ENCODE measurements at regions not wholly inside any gene's neighbourhood (a gene's known extent, or its start where the extent isn't known, plus 50 kb on each side); places are given as distances from the start of the nearest gene placed in this dataset.
"Not testable (repeated sequence)": the region's sequence is repeated elsewhere in the genome, so short reads cannot be mapped to it uniquely, and the experiment has no call there.

DNA sequence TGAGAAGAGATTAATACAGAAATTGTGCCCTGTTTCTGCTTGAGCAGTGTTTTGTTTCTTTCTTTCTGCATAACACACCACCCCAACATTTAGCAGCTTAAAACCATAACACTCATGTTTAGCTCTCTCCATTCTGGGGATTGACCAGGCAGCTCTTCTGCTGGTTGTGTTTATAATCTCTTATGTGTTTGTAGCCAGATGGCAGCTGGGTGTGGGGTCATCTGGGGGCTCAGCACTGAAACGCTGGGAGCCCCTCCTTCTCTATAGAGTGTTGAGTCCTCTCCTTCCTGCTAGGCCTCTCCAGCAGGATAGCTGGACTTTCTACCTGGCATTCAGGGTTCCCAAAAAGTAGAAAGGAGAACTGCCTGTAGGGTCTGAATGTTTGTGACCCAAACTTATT is 270.6 kb downstream of the TTC8 start:
- Histone ChIP-seq H3K4me3 (no peak overlapping the region), H3K27ac (no peak overlapping the region), H3K9me3 (no peaks in the 10 kb centered on the region), H3K36me3 (no peaks in the 10 kb centered on the region), H3K27me3 (no peaks in the 10 kb centered on the region), H3K4me1 (ENCODE audit: insufficient read depth) (no peaks in the 10 kb centered on the region)
- TF ChIP-seq EP300 (IDR thresholded peaks at IDR 0.05) (no peak), POLR2A (IDR thresholded peaks at IDR 0.05) (no peak)
- TF ChIP-seq, protein P1, sequence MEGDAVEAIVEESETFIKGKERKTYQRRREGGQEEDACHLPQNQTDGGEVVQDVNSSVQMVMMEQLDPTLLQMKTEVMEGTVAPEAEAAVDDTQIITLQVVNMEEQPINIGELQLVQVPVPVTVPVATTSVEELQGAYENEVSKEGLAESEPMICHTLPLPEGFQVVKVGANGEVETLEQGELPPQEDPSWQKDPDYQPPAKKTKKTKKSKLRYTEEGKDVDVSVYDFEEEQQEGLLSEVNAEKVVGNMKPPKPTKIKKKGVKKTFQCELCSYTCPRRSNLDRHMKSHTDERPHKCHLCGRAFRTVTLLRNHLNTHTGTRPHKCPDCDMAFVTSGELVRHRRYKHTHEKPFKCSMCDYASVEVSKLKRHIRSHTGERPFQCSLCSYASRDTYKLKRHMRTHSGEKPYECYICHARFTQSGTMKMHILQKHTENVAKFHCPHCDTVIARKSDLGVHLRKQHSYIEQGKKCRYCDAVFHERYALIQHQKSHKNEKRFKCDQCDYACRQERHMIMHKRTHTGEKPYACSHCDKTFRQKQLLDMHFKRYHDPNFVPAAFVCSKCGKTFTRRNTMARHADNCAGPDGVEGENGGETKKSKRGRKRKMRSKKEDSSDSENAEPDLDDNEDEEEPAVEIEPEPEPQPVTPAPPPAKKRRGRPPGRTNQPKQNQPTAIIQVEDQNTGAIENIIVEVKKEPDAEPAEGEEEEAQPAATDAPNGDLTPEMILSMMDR (IDR thresholded peaks at IDR 0.05): no peak
- WGBS, 3 donors: 13 to 17% (median 16%) methylated on average over 1 of the region's 1 CpG
- intact Hi-C loops (cut with DNase I): no loop called here
- no peak for DNase-seq

DNA sequence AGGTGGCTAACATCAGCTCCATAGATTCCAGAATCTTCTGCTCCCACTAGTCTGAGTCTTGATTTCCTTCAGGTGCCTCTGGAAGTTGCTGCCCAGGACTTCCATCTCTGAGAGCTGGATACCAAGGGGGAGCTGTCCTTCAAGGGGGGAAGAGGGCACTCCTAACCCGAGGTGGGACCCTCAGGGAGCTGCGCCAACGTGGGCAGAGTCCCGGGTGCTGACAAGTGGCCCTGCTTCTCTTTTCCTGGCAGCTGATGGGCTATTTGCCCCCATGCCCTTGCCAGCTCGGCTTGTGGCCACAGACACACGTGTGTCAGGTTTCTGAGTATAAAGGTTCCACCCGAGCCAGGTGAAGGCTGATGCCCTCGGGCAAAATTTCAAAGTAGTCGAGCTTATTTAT is 272.5 kb downstream of the TTC8 start:
- no peak overlapping the region for H3K4me3 ChIP-seq
- no peaks in the 10 kb centered on the region for H3K36me3 ChIP-seq
- TF ChIP-seq POLR2A (IDR thresholded peaks at IDR 0.05) (no peak), EP300 (IDR thresholded peaks at IDR 0.05) (no peak)
- TF ChIP-seq, protein P1 (IDR thresholded peaks at IDR 0.05): no peak
- 77 to 89% (median 81%) methylated on average over 9 of the region's 9 CpGs for WGBS, 3 donors
- no peaks in the 10 kb centered on the region for H3K9me3 ChIP-seq
- H3K27me3 ChIP-seq: no peaks in the 10 kb centered on the region
- DNase-seq: no peak
- H3K27ac ChIP-seq: no peak overlapping the region
- intact Hi-C loops (cut with DNase I): no loop called here
- no peaks in the 10 kb centered on the region for H3K4me1 ChIP-seq (ENCODE audit: insufficient read depth)

DNA sequence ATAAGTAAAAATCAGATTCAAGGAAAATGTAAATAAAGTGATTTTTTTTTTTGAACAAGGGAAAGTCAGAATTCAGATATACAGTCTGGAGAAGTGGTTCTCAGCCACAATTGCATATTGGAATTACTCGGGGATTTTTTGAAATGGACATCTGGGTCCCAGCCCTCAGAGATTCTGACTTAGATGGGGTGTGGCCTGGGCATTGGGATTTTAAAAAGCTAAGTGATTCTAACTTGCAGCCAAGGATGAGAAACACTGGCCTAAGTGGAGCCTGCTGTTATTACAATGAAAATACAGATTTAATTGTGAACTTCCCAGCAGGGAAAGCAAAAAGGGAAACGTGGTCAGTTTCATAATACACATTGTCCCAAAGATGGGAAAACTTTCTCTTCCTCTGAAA is 273.8 kb downstream of the TTC8 start:
- Histone ChIP-seq H3K4me3 (no peak overlapping the region), H3K27ac (no peak overlapping the region), H3K9me3 (no peaks in the 10 kb centered on the region), H3K27me3 (no peaks in the 10 kb centered on the region), H3K36me3 (no peaks in the 10 kb centered on the region), H3K4me1 (ENCODE audit: insufficient read depth) (no peaks in the 10 kb centered on the region)
- 62 to 67% (median 66%) methylated on average over 2 of the region's 2 CpGs for WGBS, 3 donors
- intact Hi-C loops (cut with DNase I): no loop called here
- TF ChIP-seq EP300 (IDR thresholded peaks at IDR 0.05): no peak
- TF ChIP-seq POLR2A (IDR thresholded peaks at IDR 0.05): no peak
- TF ChIP-seq, protein P1 (IDR thresholded peaks at IDR 0.05): no peak
- DNase-seq: no peak

DNA sequence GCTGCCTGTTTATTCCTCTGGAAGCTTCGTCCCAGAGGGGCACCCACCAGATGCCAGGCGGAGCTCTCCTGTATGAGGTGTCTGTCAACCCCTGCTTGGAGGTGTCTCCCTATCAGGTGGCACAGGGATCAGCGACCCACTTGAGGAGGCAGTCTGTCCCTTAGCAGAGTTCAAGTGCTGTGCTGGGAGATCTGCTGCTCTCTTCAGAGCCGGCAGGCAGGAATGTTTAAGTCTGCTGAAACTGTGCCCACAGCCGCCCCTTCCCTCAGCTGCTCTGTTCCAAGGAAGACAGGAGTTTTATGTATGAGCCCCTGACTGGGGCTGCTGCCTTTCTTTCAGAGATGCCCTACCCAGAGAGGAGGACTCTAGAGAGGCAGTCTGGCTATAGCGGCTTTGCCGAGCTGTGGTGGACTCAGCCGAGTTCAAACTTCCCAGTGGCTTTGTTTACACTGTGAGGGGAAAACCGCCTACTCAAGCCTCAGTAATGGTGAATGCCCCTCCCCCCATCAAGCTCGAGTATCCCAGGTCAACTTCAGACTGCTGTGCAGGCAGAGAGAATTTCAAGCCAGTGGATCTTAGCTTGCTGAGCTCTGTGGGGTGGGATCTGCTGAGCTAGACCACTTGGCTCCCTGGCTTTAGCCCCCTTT is 279.8 kb downstream of the TTC8 start:
- H3K27ac ChIP-seq; H3K4me3 ChIP-seq; intact Hi-C loops (cut with DNase I); DNase-seq; H3K27me3 ChIP-seq; H3K4me1 ChIP-seq (ENCODE audit: insufficient read depth); H3K9me3 ChIP-seq; H3K36me3 ChIP-seq: not testable (repeated sequence)
- WGBS, 3 donors: 81 to 84% (median 83%) methylated on average over 10 of the region's 10 CpGs

DNA sequence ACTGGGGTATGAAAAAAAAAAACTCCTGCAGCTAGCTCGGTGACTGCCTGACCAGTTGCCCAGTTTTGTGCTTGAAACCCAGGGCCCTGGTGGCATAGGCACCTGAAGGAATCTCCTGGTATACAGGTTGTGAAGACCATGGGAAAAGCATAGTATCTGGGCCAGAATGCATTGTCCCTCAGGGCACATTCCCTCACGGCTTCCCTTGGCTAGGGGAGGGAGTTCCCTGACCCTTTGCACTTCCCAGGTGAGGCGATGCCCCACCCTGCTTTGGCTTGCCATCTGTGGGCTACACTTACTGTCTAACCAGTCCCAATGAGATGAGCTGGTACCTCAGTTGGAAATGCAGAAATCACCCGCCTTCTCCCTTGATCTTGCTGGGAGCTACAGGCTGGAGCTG is 280.4 kb downstream of the TTC8 start:
- H3K36me3 ChIP-seq; H3K9me3 ChIP-seq; H3K4me1 ChIP-seq (ENCODE audit: insufficient read depth); H3K27ac ChIP-seq; intact Hi-C loops (cut with DNase I); H3K4me3 ChIP-seq; H3K27me3 ChIP-seq; DNase-seq: not testable (repeated sequence)
- 87 to 90% (median 89%) methylated on average over 4 of the region's 4 CpGs for WGBS, 3 donors

Data from ovary (tissue), 7 donors.